Stimulated activated naive B cell treated with anti-CD40 and anti-IgM and Interleukin-4, amounts not matched to agents 10 μg/mL and 1 μg/mL and 100 μg/mL, for 72 hours (primary cell): ENCODE measurements at regions not wholly inside any gene's neighbourhood (a gene's known extent, or its start where the extent isn't known, plus 50 kb on each side); places are given as distances from the start of the nearest gene placed in this dataset.

Source experiments
- ATAC-seq, 2 donors: fragments of 150-1000 bp; cut with Tn5 transposase; replicated peaks; 2 replicates each; pipeline ENCODE4 v1.10.0; 2021; ENCODE audit warnings: moderate library complexity in 1 of 2
- DNase-seq: peaks from one replicate; pipeline ENCODE4 v3.0.0; 2021
- H3K27ac Mint-ChIP-seq: one replicate; pipeline ENCODE4 v1.8.0; 2022; ENCODE audit warnings: mild to moderate bottlenecking, mixed read lengths
- H3K27me3 Mint-ChIP-seq, 2 donors: one replicate each; pipeline ENCODE4 v1.8.0; 2022; ENCODE audit warnings: mixed read lengths in 2 of 2
- H3K36me3 Mint-ChIP-seq, 2 donors: one replicate each; pipeline ENCODE4 v1.8.0; 2022; ENCODE audit warnings: mixed read lengths in 2 of 2, mild to moderate bottlenecking in 1 of 2
- H3K4me1 Mint-ChIP-seq, 2 donors: one replicate each; pipeline ENCODE4 v1.8.0; 2022; ENCODE audit warnings: mixed read lengths in 2 of 2, mild to moderate bottlenecking in 1 of 2
- H3K4me3 Mint-ChIP-seq, 2 donors: one replicate each; pipeline ENCODE4 v1.8.0; 2022; ENCODE audit warnings: mild to moderate bottlenecking in 2 of 2, mixed read lengths in 2 of 2, moderate library complexity in 1 of 2
- H3K9me3 Mint-ChIP-seq, 2 donors: one replicate each; pipeline ENCODE4 v1.8.0; 2022; ENCODE audit warnings: mixed read lengths in 2 of 2, mild to moderate bottlenecking in 1 of 2

DNA sequence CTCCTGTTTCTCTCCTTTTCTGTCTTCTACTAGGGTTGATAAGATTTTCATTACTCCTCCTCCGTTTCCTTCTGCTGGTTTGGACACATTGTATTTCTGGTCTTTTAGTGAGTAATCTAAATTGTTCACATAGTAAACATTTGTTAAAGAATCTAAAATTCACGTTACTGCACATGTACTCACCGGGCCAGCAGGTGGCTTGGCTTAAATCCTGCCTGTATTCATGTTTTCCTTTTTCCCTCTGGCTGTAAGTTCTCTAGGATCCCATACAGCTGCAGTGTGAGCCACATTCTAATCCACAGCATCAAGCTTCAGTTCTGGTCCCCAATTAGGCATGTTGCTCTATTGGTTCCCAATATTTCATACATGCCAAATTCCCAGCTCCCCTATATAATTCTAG is 958.3 kb downstream of the ADGRL2 start:
- DNase-seq (no peak), ATAC-seq (no peak)
- H3K4me3 Mint-ChIP-seq = no peak overlapping the region
- H3K27me3 Mint-ChIP-seq = no peaks in the 10 kb centered on the region
- H3K4me1 Mint-ChIP-seq = no peaks in the 10 kb centered on the region
- H3K36me3 Mint-ChIP-seq = no peaks in the 10 kb centered on the region
- H3K9me3 Mint-ChIP-seq = no peaks in the 10 kb centered on the region
- no peak overlapping the region for H3K27ac Mint-ChIP-seq

- H3K4me1 Mint-ChIP-seq = no peaks in the 10 kb centered on the region
- no peak for DNase-seq
- H3K27me3 Mint-ChIP-seq = no peaks in the 10 kb centered on the region
- ATAC-seq = no peak
- H3K27ac Mint-ChIP-seq = no peak overlapping the region
- H3K9me3 Mint-ChIP-seq = no peaks in the 10 kb centered on the region
- H3K4me3 Mint-ChIP-seq = no peak overlapping the region
- no peaks in the 10 kb centered on the region for H3K36me3 Mint-ChIP-seq
These were observed 954.9 kb downstream of the ADGRL2 start for GRCh38 chr1:82755671-82756070.

GRCh38 chr1:82755191-82755590 is 954.5 kb downstream of the ADGRL2 start:
- ATAC-seq (no peak), DNase-seq (no peak)
- no peaks in the 10 kb centered on the region for H3K9me3 Mint-ChIP-seq
- H3K27me3 Mint-ChIP-seq = no peaks in the 10 kb centered on the region
- H3K4me3 Mint-ChIP-seq = no peak overlapping the region
- no peaks in the 10 kb centered on the region for H3K4me1 Mint-ChIP-seq
- no peaks in the 10 kb centered on the region for H3K36me3 Mint-ChIP-seq
- H3K27ac Mint-ChIP-seq = no peak overlapping the region

GRCh38 chr1:82752046-82752445 is 951.3 kb downstream of the ADGRL2 start:
- Mint-ChIP-seq H3K27me3 (no peaks in the 10 kb centered on the region), H3K27ac (no peak overlapping the region)

GRCh38 chr1:82733645-82734044 is 932.9 kb downstream of the ADGRL2 start:
- H3K27me3 Mint-ChIP-seq = no peaks in the 10 kb centered on the region

More at GRCh38 chr1:82752046-82752445, 951.3 kb downstream of the ADGRL2 start:
- Mint-ChIP-seq H3K36me3 (no peaks in the 10 kb centered on the region), H3K9me3 (no peaks in the 10 kb centered on the region), H3K4me1 (no peaks in the 10 kb centered on the region), H3K4me3 (no peak overlapping the region)
- DNase-seq (no peak), ATAC-seq (no peak)

GRCh38 chr1:82731216-82731615 is 930.5 kb downstream of the ADGRL2 start:
- ATAC-seq (no peak), DNase-seq (no peak)
- Mint-ChIP-seq H3K9me3 (peaks cover 13 to 16% of the 10 kb centered on the region in 2 donors), H3K27ac (no peak overlapping the region), H3K4me1 (no peaks in the 10 kb centered on the region), H3K4me3 (no peak overlapping the region), H3K27me3 (no peaks in the 10 kb centered on the region), H3K36me3 (no peaks in the 10 kb centered on the region)

More at GRCh38 chr1:82733645-82734044, 932.9 kb downstream of the ADGRL2 start:
- H3K4me3 Mint-ChIP-seq = no peak overlapping the region
- no peaks in the 10 kb centered on the region for H3K4me1 Mint-ChIP-seq
- H3K27ac Mint-ChIP-seq = no peak overlapping the region
- no peaks in the 10 kb centered on the region for H3K36me3 Mint-ChIP-seq
- peaks cover 13 to 16% of the 10 kb centered on the region in 2 donors for H3K9me3 Mint-ChIP-seq
- DNase-seq (no peak), ATAC-seq (no peak)

DNA sequence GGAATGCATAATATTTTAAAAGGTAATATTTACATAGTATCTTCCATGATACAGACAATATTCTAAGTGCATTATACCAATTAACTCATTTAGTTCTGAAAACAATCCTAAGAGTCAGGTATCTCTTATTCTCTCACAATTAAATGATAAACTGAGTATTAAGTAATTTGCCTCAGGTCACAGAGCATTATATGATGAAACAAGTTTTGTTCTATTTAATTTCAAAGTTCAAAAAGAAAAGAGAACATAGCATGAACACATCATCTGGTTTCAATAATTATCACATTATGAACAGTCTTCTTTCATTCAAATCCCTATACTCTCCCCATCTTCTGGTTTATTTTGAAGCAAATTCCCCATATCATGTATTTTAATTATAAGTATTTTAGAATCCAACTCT is 927.5 kb downstream of the ADGRL2 start:
- no peaks in the 10 kb centered on the region for H3K27me3 Mint-ChIP-seq
- H3K9me3 Mint-ChIP-seq = peaks cover 12 to 16% of the 10 kb centered on the region in 2 donors
- DNase-seq (no peak), ATAC-seq (no peak)
- H3K36me3 Mint-ChIP-seq = no peaks in the 10 kb centered on the region
- H3K4me1 Mint-ChIP-seq = no peaks in the 10 kb centered on the region
- H3K4me3 Mint-ChIP-seq = no peak overlapping the region
- no peak overlapping the region for H3K27ac Mint-ChIP-seq

GRCh38 chr1:82724246-82724645 is 923.5 kb downstream of the ADGRL2 start:
- Mint-ChIP-seq H3K27ac (no peak overlapping the region), H3K4me1 (no peaks in the 10 kb centered on the region), H3K36me3 (no peaks in the 10 kb centered on the region), H3K4me3 (no peak overlapping the region), H3K27me3 (no peaks in the 10 kb centered on the region), H3K9me3 (peaks cover 4 to 6% of the 10 kb centered on the region in 2 donors)
- no peak for ATAC-seq
- DNase-seq = no peak

GRCh38 chr1:82722608-82723007 is 921.9 kb downstream of the ADGRL2 start:
- Mint-ChIP-seq H3K36me3 (no peaks in the 10 kb centered on the region), H3K27me3 (no peaks in the 10 kb centered on the region), H3K4me3 (no peak overlapping the region), H3K27ac (no peak overlapping the region), H3K9me3 (peaks cover 4 to 6% of the 10 kb centered on the region in 2 donors), H3K4me1 (no peaks in the 10 kb centered on the region)
- DNase-seq (no peak), ATAC-seq (no peak)

DNA sequence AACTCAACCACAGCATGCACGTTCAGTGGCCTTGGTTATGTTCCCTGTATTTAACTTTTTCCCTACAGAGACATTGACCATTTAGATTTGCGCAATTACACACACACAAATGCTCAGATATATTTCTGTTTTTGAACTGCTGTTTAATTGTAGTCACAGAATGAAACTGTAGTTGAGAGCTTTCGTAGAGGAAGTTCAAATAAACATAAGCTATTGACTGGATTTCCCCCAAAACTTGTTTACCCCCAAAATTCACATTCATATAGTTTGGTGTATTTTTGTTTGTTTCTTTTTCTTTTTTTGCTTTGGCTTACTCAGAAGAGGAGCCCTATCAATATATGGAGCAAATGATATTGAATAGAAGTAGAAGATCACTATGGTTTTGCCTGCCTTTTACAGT is 921.0 kb downstream of the ADGRL2 start:
- ATAC-seq (no peak), DNase-seq (no peak)
- Mint-ChIP-seq H3K4me3 (no peak overlapping the region), H3K27ac (no peak overlapping the region), H3K4me1 (no peaks in the 10 kb centered on the region), H3K36me3 (no peaks in the 10 kb centered on the region), H3K9me3 (peaks cover 4 to 6% of the 10 kb centered on the region in 2 donors), H3K27me3 (no peaks in the 10 kb centered on the region)

GRCh38 chr1:82718719-82719419 is 918.1 kb downstream of the ADGRL2 start:
- Mint-ChIP-seq H3K4me3 (no peak overlapping the region), H3K27me3 (no peaks in the 10 kb centered on the region), H3K27ac (no peak overlapping the region), H3K4me1 (no peaks in the 10 kb centered on the region), H3K36me3 (no peaks in the 10 kb centered on the region), H3K9me3 (peaks cover 2 to 6% of the 10 kb centered on the region in 2 donors)
- no peak for DNase-seq
- ATAC-seq = no peak

GRCh38 chr1:82710091-82710490 is 909.4 kb downstream of the ADGRL2 start:
- H3K36me3 Mint-ChIP-seq = no peaks in the 10 kb centered on the region
- DNase-seq = no peak
- ATAC-seq = no peak
- no peaks in the 10 kb centered on the region for H3K9me3 Mint-ChIP-seq
- no peaks in the 10 kb centered on the region for H3K27me3 Mint-ChIP-seq
- no peak overlapping the region for H3K4me3 Mint-ChIP-seq
- no peaks in the 10 kb centered on the region for H3K4me1 Mint-ChIP-seq
- H3K27ac Mint-ChIP-seq = no peak overlapping the region

- Mint-ChIP-seq H3K36me3 (no peaks in the 10 kb centered on the region), H3K4me3 (no peak overlapping the region), H3K4me1 (no peaks in the 10 kb centered on the region), H3K9me3 (no peaks in the 10 kb centered on the region), H3K27me3 (no peaks in the 10 kb centered on the region), H3K27ac (no peak overlapping the region)
- ATAC-seq (no peak), DNase-seq (no peak)
These were observed 906.9 kb downstream of the ADGRL2 start for GRCh38 chr1:82707681-82708080.

GRCh38 chr1:82706741-82707140 is 906.0 kb downstream of the ADGRL2 start:
- Mint-ChIP-seq H3K36me3 (no peaks in the 10 kb centered on the region), H3K4me1 (no peaks in the 10 kb centered on the region), H3K27ac (no peak overlapping the region), H3K9me3 (no peaks in the 10 kb centered on the region), H3K27me3 (no peaks in the 10 kb centered on the region), H3K4me3 (no peak overlapping the region)
- DNase-seq = no peak
- no peak for ATAC-seq

DNA sequence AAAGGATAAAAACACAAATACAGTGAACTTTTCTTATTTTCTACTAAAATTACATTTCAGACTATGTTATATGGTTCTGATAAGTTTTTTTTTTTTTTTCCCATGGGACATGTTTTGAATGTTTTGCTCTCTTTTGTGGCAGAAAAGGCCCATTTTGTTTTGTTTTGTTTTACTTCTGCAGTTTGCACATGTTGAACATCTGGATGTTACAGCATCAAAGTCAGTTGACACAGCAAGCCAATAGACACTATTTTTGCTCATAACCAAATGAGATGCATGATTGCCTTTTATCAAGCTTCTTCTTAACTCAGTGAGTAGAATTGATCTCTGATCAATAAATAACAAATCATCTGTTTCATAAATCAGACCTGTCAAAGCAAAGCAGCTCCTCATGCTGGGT is 904.2 kb downstream of the ADGRL2 start:
- no peak overlapping the region for H3K4me3 Mint-ChIP-seq
- no peak for ATAC-seq
- H3K9me3 Mint-ChIP-seq = no peaks in the 10 kb centered on the region
- DNase-seq = no peak
- H3K4me1 Mint-ChIP-seq = no peaks in the 10 kb centered on the region
- H3K27ac Mint-ChIP-seq = no peak overlapping the region
- no peaks in the 10 kb centered on the region for H3K27me3 Mint-ChIP-seq
- no peaks in the 10 kb centered on the region for H3K36me3 Mint-ChIP-seq

- H3K4me3 Mint-ChIP-seq = no peak overlapping the region
- ATAC-seq (no peak), DNase-seq (no peak)
- no peaks in the 10 kb centered on the region for H3K27me3 Mint-ChIP-seq
- no peak overlapping the region for H3K27ac Mint-ChIP-seq
- H3K4me1 Mint-ChIP-seq = no peaks in the 10 kb centered on the region
- H3K36me3 Mint-ChIP-seq = no peaks in the 10 kb centered on the region
- no peaks in the 10 kb centered on the region for H3K9me3 Mint-ChIP-seq
These were observed 903.7 kb downstream of the ADGRL2 start for GRCh38 chr1:82704393-82704792.
